Effector memory CD4-positive, alpha-beta T cell (primary cell): ENCODE measurements at regions not wholly inside any gene's neighbourhood (a gene's known extent, or its start where the extent isn't known, plus 50 kb on each side); places are given as distances from the start of the nearest gene placed in this dataset.

Experiments used
- DNase-seq, 3 donors: peaks; one replicate each; pipeline ENCODE4 v3.0.0-alpha.2; 2020
- H3K27ac ChIP-seq: 2 replicates; pipeline ENCODE4 v1.7.0; 2013; ENCODE audit warnings: mild to moderate bottlenecking, low read length, moderate library complexity; ENCODE audit not compliant: insufficient read depth, poor library complexity, severe bottlenecking
- H3K27me3 ChIP-seq: replicated peaks from 2 replicates; pipeline ENCODE4 v1.7.0; 2013; ENCODE audit warnings: mild to moderate bottlenecking, low read length; ENCODE audit not compliant: insufficient read depth, control insufficient read depth, poor library complexity, severe bottlenecking
- H3K36me3 ChIP-seq: 2 replicates; pipeline ENCODE4 v1.7.0; 2013; ENCODE audit warnings: mild to moderate bottlenecking, low read length, moderate library complexity; ENCODE audit not compliant: control insufficient read depth, insufficient read depth
- H3K4me1 ChIP-seq: 2 replicates; pipeline ENCODE4 v1.7.0; 2013; ENCODE audit warnings: low read length, mild to moderate bottlenecking; ENCODE audit not compliant: control insufficient read depth, insufficient read depth, poor library complexity, severe bottlenecking
- H3K4me3 ChIP-seq: 2 replicates; pipeline ENCODE4 v1.7.0; 2013; ENCODE audit warnings: low read length, low read depth, mild to moderate bottlenecking; ENCODE audit not compliant: insufficient read depth, poor library complexity, severe bottlenecking
- H3K9me3 ChIP-seq: 2 replicates; pipeline ENCODE4 v1.7.0; 2013; ENCODE audit warnings: mild to moderate bottlenecking, low read length, moderate library complexity; ENCODE audit not compliant: control insufficient read depth

DNA sequence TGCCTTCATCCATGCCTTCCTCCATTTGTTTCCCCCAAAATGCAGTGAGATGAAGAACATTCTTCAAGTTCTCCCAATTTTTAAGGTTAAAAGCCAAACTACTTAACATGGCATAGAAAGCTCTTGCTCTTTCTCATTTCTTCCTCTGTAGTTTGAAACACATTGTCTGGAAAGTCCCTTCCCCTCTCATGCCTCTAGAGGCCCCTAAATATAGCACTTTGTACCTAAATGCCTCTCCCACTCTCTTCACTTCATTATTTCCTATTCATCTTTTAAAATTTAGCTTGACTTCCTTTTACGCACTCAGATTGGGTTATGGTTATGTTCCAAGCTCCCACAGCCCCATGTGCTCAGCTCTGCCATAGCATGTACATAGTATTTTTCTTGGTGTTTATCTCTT, 389.3 kb downstream of the HDGFL1 start:
- H3K4me3 ChIP-seq, result no peak overlapping the region
- H3K9me3 ChIP-seq, result no peaks in the 10 kb centered on the region
- DNase-seq, result no peak
- no peaks in the 10 kb centered on the region for H3K36me3 ChIP-seq
- no peaks in the 10 kb centered on the region for H3K27me3 ChIP-seq
- H3K27ac ChIP-seq, result no peak overlapping the region
- H3K4me1 ChIP-seq, result no peaks in the 10 kb centered on the region

DNA sequence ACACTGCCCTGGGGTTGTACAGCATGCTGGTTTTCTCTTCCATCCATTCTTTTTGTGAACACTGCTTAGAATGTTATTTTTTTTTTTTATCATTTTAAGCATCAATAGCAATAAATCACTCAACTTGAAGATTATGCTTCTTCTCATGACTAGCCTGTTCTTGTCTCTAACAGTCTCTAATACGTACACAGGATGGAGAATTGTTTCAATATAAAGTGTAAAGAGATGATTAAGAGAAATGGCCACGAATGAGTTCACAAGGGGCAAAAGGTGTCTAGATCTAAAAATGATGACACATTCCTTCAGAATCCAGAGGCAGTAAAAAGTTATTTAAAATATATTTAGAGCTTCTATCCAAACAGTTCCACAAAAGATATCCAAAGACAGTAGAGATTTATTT, 390.2 kb downstream of the HDGFL1 start:
- H3K36me3 ChIP-seq, result no peaks in the 10 kb centered on the region
- no peak for DNase-seq
- no peak overlapping the region for H3K27ac ChIP-seq
- no peaks in the 10 kb centered on the region for H3K27me3 ChIP-seq
- no peaks in the 10 kb centered on the region for H3K9me3 ChIP-seq
- H3K4me3 ChIP-seq, result no peak overlapping the region
- no peaks in the 10 kb centered on the region for H3K4me1 ChIP-seq

DNA sequence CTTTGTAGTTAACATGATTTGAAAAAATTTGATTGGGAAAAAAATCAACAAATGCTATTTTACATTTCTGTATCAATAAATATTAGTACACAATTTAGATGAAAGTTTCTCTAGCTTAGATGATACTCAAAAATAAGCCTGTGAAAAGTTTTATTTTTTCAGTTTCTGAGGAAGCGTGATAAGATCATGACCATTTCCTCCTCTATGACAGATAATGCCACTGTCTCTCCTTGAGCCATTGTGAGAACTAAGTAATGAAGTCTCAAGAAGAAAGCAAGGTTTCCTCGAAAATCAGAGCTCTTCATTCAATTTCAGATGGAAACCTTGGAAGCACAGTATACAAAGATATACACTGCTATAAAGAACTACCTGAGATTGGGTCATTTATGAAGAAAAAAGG, 395.0 kb downstream of the HDGFL1 start:
- DNase-seq, result no peak
- no peaks in the 10 kb centered on the region for H3K4me1 ChIP-seq
- no peak overlapping the region for H3K4me3 ChIP-seq
- H3K36me3 ChIP-seq, result no peaks in the 10 kb centered on the region
- no peaks in the 10 kb centered on the region for H3K9me3 ChIP-seq
- H3K27ac ChIP-seq, result no peak overlapping the region
- no peaks in the 10 kb centered on the region for H3K27me3 ChIP-seq

DNA sequence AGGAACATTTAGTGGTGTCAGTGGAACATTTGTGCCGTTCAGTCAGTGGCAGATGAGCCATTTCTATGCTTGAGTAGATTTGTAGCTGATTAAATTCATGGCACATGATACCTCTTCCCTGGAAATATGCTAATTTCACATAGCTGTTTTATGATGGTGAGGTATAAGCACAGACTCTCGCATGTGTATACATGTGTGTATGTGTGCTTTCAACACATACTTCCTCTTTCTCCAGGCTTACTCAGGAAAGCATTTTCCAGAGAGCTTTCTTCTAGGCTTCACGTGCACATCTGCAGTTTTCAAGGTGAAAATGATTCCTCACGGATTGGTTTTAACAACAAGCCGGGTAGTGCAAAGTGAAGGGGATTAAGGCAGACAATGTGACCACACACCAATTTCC, 396.5 kb downstream of the HDGFL1 start:
- DNase-seq, result no peak

DNA sequence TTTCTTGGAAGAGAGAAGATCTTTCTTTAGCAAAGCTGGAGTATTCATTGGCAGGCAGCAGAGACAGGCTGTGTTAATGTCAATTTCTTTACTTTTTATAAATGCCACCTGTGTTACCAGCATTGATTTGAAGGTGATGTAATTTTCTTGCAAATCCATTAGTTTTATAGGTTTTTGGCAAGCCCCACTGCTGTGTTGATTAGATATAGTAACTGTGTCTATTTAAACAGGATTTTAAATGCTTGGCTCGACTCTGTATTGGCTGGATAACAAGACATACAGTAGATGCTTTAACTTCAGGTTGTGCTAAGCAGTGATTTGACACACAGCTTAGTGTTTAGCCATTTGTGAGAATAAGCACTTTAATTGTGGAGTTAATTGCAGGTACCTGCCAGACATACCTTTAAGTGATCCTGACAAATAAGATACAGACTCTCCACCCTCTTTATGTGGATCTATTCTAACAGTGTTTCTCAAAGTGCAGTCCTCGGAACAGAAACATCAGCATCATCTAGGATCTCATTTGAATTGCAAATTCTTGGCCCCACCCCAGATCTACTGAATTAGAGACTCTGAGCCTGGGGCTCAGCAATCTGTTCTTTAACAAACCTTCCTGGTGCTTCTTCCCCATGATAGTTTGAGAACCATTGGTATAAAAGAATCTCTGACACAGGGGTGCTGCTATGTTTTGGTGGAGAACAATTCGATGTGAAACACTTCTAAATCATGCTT, 397.5 kb downstream of the HDGFL1 start:
- Histone ChIP-seq H3K4me3 (no peak overlapping the region), H3K27me3 (no peaks in the 10 kb centered on the region), H3K9me3 (no peaks in the 10 kb centered on the region), H3K4me1 (no peaks in the 10 kb centered on the region), H3K27ac (no peak overlapping the region), H3K36me3 (no peaks in the 10 kb centered on the region)
- no peak for DNase-seq

More for the DNA sequence above, 396.5 kb downstream of the HDGFL1 start:
- Histone ChIP-seq H3K4me3 (no peak overlapping the region), H3K9me3 (no peaks in the 10 kb centered on the region), H3K4me1 (no peaks in the 10 kb centered on the region), H3K36me3 (no peaks in the 10 kb centered on the region), H3K27me3 (no peaks in the 10 kb centered on the region), H3K27ac (no peak overlapping the region)

DNA sequence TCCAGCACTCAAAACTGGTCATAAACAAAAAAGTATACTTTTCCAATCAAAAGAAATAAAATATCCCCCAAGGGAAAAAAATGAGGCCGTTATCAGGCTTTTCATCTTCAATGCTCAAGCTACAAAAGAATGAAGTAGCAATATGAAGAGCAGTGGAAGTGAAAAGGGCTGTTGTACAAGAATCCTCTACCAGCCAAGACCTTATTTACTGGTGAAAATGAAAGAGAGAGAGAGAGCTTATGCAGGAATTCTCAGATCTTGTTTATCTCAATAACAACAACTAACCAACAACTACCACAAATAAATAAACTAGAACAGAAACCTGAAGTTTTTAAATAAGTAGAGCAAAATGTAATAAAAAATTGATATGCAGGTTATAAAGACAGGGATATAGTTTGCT, 400.6 kb downstream of the HDGFL1 start:
- Histone ChIP-seq H3K27me3 (no peaks in the 10 kb centered on the region), H3K9me3 (no peaks in the 10 kb centered on the region), H3K4me3 (no peak overlapping the region), H3K4me1 (no peaks in the 10 kb centered on the region), H3K27ac (no peak overlapping the region), H3K36me3 (no peaks in the 10 kb centered on the region)
- no peak for DNase-seq

DNA sequence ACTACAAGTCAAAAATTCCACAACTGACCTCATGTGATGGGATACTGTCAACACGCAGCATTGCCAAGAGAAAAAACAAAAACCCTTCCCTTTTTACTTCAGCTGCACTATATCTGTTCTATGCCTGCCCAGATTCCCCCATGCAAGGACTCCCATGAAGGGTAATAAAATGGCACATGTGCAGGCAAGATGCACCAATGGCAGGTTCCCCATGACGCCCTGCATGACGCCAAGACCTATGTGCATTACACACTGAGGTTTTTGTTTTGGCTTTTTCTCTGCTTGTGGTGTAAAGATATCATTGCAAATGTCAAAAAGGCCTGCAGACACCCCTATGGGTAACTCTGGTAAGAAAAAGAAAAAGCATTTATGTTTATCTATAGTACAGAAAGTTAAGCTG, 403.4 kb downstream of the HDGFL1 start:
- no peak for DNase-seq
- H3K9me3 ChIP-seq, result no peaks in the 10 kb centered on the region
- H3K27me3 ChIP-seq, result no peaks in the 10 kb centered on the region
- no peaks in the 10 kb centered on the region for H3K4me1 ChIP-seq
- no peak overlapping the region for H3K4me3 ChIP-seq
- no peaks in the 10 kb centered on the region for H3K36me3 ChIP-seq
- H3K27ac ChIP-seq, result no peak overlapping the region

DNA sequence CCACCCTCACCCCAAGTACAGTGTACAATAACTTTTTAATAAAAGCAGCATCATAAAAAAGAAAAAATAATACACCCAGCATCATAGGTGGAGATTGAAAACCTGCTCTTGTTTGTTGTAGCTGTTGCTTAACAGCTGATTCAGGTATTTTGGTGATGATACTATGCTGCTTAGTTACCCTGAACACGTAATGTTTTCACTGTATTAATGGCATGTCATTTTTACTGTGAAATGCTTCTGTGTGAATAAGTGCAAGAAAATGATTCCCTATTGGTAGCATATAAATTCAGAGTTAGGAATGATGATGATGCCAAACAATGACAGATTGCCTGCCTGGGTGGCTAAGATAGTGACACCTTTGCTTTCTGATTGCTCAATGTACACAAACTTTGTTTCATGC, 405.7 kb downstream of the HDGFL1 start:
- no peaks in the 10 kb centered on the region for H3K36me3 ChIP-seq
- H3K27ac ChIP-seq, result no peak overlapping the region
- H3K9me3 ChIP-seq, result no peaks in the 10 kb centered on the region
- DNase-seq, result no peak
- no peaks in the 10 kb centered on the region for H3K27me3 ChIP-seq
- H3K4me3 ChIP-seq, result no peak overlapping the region
- H3K4me1 ChIP-seq, result no peaks in the 10 kb centered on the region

DNA sequence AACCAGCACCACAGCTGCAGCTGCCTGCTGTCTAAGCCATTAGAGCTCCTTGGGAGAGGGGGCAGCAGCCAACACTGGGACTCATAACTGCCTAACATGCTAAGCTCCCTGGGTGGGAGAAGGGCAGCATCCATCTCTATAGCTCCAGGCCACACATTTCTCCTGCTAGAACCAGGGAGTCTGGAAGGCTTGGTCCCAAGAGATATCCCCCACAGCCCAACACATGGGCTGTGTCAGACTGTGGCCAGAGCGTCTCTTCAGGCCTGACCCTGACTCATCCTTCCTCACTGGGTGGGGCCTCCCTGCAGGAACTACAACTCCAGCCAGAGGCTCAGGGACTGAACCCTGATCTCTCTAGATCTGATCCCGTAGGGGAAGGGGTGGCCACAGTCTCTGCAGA, 411.1 kb downstream of the HDGFL1 start:
- no peaks in the 10 kb centered on the region for H3K27me3 ChIP-seq
- no peak overlapping the region for H3K27ac ChIP-seq
- no peak overlapping the region for H3K4me3 ChIP-seq
- H3K9me3 ChIP-seq, result no peaks in the 10 kb centered on the region
- H3K4me1 ChIP-seq, result no peaks in the 10 kb centered on the region
- no peaks in the 10 kb centered on the region for H3K36me3 ChIP-seq
- DNase-seq, result no peak

- H3K9me3 ChIP-seq, result no peaks in the 10 kb centered on the region
- H3K4me1 ChIP-seq, result no peaks in the 10 kb centered on the region
- no peaks in the 10 kb centered on the region for H3K36me3 ChIP-seq
- no peaks in the 10 kb centered on the region for H3K27me3 ChIP-seq
- H3K27ac ChIP-seq, result no peak overlapping the region
- DNase-seq, result no peak
- no peak overlapping the region for H3K4me3 ChIP-seq
Observed at GRCh38 chr6:23002044-23002619, 432.8 kb downstream of the HDGFL1 start.
